Caco-2 (cell line): ENCODE measurements at regions not wholly inside any gene's neighbourhood (a gene's known extent, or its start where the extent isn't known, plus 50 kb on each side); places are given as distances from the start of the nearest gene placed in this dataset.

ENCODE experiments used
- BruUV-seq: library from RNA; stranded (reverse); fragments of 400-500 nt; replicated peaks from 2 replicates; lab custom pipeline; 2021; lab: Mats Ljungman, UMichigan
- CTCF ChIA-PET: fragments of 300-600 bp; sonication (Branson Sonifier 250); formaldehyde crosslinking; loops from one replicate; lab custom pipeline; 2022; ENCODE audit warnings: antibody characterized with exemption; lab: Charles Lee
- POLR2A ChIA-PET: fragments of 300-600 bp; sonication (Branson Sonifier 250); formaldehyde crosslinking; loops from one replicate; lab custom pipeline; 2022; ENCODE audit warnings: antibody characterized with exemption; lab: Charles Lee
- DNase-seq, 2 experiments: peaks; one replicate each; pipeline versions ENCODE4 v3.0.0 to v3.0.0-alpha.2; 2020 to 2022
- H3K27me3 ChIP-seq: replicated peaks from 2 replicates; pipeline ENCODE4 v1.6.0; 2011; ENCODE audit warnings: low read length; ENCODE audit not compliant: control insufficient read depth, insufficient read depth
- H3K36me3 ChIP-seq: 2 replicates; pipeline ENCODE4 v1.5.1; 2011; ENCODE audit warnings: low read length; ENCODE audit not compliant: control insufficient read depth, insufficient read depth
- H3K4me1 ChIP-seq: fragments of 250-450 bp; sonication (Bioruptor Pico); 2 replicates; pipeline ENCODE4 v1.5.1; 2020; ENCODE audit warnings: mild to moderate bottlenecking
- H3K4me3 ChIP-seq: 2 replicates; pipeline ENCODE4 v1.5.1; 2011; ENCODE audit warnings: low read depth, mild to moderate bottlenecking, control low read depth, low read length
- H3K9me3 ChIP-seq: fragments of 250-450 bp; sonication (Bioruptor Pico); 2 replicates; pipeline ENCODE4 v1.5.1; 2020; ENCODE audit warnings: mild to moderate bottlenecking, moderate library complexity
- H3K27ac Mint-ChIP-seq: one replicate; pipeline ENCODE4 v1.8.0; 2022; ENCODE audit warnings: mixed read lengths; ENCODE audit not compliant: unreplicated experiment
- H3K27me3 Mint-ChIP-seq: one replicate; pipeline ENCODE4 v1.8.0; 2022; ENCODE audit warnings: mixed read lengths; ENCODE audit not compliant: insufficient read depth, unreplicated experiment
- H3K36me3 Mint-ChIP-seq: one replicate; pipeline ENCODE4 v1.8.0; 2022; ENCODE audit warnings: mild to moderate bottlenecking, mixed read lengths; ENCODE audit not compliant: insufficient read depth, unreplicated experiment
- H3K4me1 Mint-ChIP-seq: one replicate; pipeline ENCODE4 v1.8.0; 2022; ENCODE audit warnings: low read depth, mixed read lengths; ENCODE audit not compliant: unreplicated experiment
- H3K4me3 Mint-ChIP-seq: one replicate; pipeline ENCODE4 v1.8.0; 2022; ENCODE audit warnings: mild to moderate bottlenecking, moderate library complexity, mixed read lengths; ENCODE audit not compliant: unreplicated experiment
- H3K9me3 Mint-ChIP-seq: one replicate; pipeline ENCODE4 v1.8.0; 2022; ENCODE audit warnings: mixed read lengths; ENCODE audit not compliant: unreplicated experiment
- intact Hi-C: fragments of 100-400 bp; cut with micrococcal nuclease; formaldehyde crosslinking; loops from one replicate; pipeline ENCODE4 v1.10.0; 2022; ENCODE audit not compliant: unreplicated experiment
- TF ChIP-seq, protein P1 (sequence below), 2 experiments: fragments of 200-600 bp in 1 of 2; IDR thresholded peaks; 1 replicate in 1 of 2; 2 replicates in 1 of 2; pipeline versions ENCODE4 v1.5.1 to v1.8.0; 2011 to 2022; ENCODE audit warnings: antibody characterized with exemption in 1 of 2, control low read depth in 1 of 2, inconsistent platforms in 1 of 2, low read depth in 1 of 2, low read length in 1 of 2, mild to moderate bottlenecking in 1 of 2, moderate library complexity in 1 of 2; ENCODE audit not compliant: insufficient read depth in 1 of 2, severe bottlenecking in 1 of 2, unreplicated experiment in 1 of 2

DNA sequence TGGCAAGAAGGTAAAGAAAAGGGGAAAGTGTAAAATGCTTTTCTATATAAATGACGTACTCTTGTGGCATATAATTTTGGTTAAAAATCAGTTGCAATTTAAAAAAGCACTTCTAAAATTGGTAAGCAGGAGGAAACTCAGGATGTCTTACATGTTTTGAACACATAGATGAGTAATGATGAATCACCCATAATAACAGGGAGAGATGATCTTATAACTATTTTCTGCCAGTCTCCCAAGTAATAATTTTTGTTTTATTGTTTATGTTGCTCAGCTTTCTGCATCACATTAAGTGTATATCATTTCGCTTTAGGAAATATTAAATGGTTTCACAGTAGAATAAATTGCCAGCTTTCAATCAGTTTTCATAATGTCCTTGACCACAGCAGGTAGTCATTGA, 1430.7 kb upstream of the PCDH20 start:
- no TSS peak for BruUV-seq
- H3K27me3 Mint-ChIP-seq = no peaks in the 10 kb centered on the region
- intact Hi-C loops = no loop called here
- DNase-seq = no peak
- Histone ChIP-seq H3K4me1 (no peaks in the 10 kb centered on the region), H3K27me3 (no peaks in the 10 kb centered on the region), H3K36me3 (no peaks in the 10 kb centered on the region), H3K4me3 (no peak overlapping the region), H3K9me3 (no peaks in the 10 kb centered on the region)
- POLR2A ChIA-PET = no interaction called here
- TF ChIP-seq, protein P1, sequence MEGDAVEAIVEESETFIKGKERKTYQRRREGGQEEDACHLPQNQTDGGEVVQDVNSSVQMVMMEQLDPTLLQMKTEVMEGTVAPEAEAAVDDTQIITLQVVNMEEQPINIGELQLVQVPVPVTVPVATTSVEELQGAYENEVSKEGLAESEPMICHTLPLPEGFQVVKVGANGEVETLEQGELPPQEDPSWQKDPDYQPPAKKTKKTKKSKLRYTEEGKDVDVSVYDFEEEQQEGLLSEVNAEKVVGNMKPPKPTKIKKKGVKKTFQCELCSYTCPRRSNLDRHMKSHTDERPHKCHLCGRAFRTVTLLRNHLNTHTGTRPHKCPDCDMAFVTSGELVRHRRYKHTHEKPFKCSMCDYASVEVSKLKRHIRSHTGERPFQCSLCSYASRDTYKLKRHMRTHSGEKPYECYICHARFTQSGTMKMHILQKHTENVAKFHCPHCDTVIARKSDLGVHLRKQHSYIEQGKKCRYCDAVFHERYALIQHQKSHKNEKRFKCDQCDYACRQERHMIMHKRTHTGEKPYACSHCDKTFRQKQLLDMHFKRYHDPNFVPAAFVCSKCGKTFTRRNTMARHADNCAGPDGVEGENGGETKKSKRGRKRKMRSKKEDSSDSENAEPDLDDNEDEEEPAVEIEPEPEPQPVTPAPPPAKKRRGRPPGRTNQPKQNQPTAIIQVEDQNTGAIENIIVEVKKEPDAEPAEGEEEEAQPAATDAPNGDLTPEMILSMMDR (IDR thresholded peaks at IDR 0.05; ENCODE audit: insufficient read depth in 1 of 2, low read depth in 1 of 2, low read length in 1 of 2, severe bottlenecking in 1 of 2, unreplicated experiment in 1 of 2) = no peak
- CTCF ChIA-PET = no interaction called here
- H3K4me3 Mint-ChIP-seq = no peak overlapping the region
- no peaks in the 10 kb centered on the region for H3K36me3 Mint-ChIP-seq
- no peak overlapping the region for H3K27ac Mint-ChIP-seq
- H3K4me1 Mint-ChIP-seq = no peaks in the 10 kb centered on the region
- no peaks in the 10 kb centered on the region for H3K9me3 Mint-ChIP-seq

DNA sequence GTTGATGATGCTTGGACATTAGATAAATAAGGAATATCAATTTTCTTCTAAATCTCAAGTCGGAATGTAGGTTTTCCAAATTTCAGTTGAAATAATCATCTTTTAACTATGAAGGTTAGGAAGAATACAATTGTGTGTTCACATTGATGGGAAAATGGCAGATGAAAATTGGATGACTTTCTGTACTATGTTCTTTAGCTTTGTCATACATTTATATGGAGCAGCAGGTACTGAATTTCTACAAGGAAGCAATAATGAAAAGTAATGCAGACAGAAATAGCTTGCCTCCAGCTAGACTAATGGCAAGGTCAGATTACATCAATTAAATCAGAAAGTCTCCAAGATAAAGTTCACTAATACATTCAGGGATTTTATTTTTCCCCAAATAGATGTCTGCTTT, 1423.7 kb upstream of the PCDH20 start:
- Histone ChIP-seq H3K4me3 (no peak overlapping the region), H3K4me1 (no peaks in the 10 kb centered on the region), H3K27me3 (no peaks in the 10 kb centered on the region), H3K36me3 (no peaks in the 10 kb centered on the region), H3K9me3 (no peaks in the 10 kb centered on the region; the same call in 1 of the 2 replicates)
- H3K36me3 Mint-ChIP-seq = no peaks in the 10 kb centered on the region
- DNase-seq = no peak
- no peak overlapping the region for H3K4me3 Mint-ChIP-seq
- POLR2A ChIA-PET = no interaction called here
- intact Hi-C loops = no loop called here
- TF ChIP-seq, protein P1 (IDR thresholded peaks at IDR 0.05; ENCODE audit: insufficient read depth in 1 of 2, low read depth in 1 of 2, low read length in 1 of 2, severe bottlenecking in 1 of 2, unreplicated experiment in 1 of 2) = no peak
- BruUV-seq = no TSS peak
- no peak overlapping the region for H3K27ac Mint-ChIP-seq
- H3K4me1 Mint-ChIP-seq = no peaks in the 10 kb centered on the region
- H3K9me3 Mint-ChIP-seq = no peaks in the 10 kb centered on the region
- CTCF ChIA-PET = no interaction called here
- no peaks in the 10 kb centered on the region for H3K27me3 Mint-ChIP-seq

DNA sequence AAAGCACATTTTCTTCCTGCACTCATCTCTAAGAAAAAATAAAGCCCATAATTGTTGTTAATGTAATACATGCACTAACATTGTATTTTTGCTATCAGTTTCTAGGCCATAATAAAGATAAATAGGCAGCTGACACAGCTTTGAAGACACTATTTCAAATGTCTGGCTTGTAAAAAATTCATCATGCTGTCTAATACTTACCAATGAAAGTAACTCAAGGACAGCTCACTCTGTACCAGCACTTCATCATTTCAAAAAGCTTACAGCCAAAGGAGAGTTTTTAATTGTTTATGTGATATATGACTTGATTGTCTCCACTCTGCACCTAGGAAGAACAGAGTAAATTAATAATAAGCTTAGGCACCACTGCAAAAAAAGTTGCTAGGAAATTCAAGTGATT, 1423.3 kb upstream of the PCDH20 start:
- H3K27ac Mint-ChIP-seq = no peak overlapping the region
- POLR2A ChIA-PET = no interaction called here
- H3K4me3 Mint-ChIP-seq = no peak overlapping the region
- CTCF ChIA-PET = no interaction called here
- no peaks in the 10 kb centered on the region for H3K27me3 Mint-ChIP-seq
- no peaks in the 10 kb centered on the region for H3K36me3 Mint-ChIP-seq
- H3K9me3 Mint-ChIP-seq = no peaks in the 10 kb centered on the region
- DNase-seq = no peak
- Histone ChIP-seq H3K4me3 (no peak overlapping the region), H3K9me3 (no peaks in the 10 kb centered on the region; the same call in 1 of the 2 replicates), H3K4me1 (no peaks in the 10 kb centered on the region), H3K36me3 (no peaks in the 10 kb centered on the region), H3K27me3 (no peaks in the 10 kb centered on the region)
- no TSS peak for BruUV-seq
- TF ChIP-seq, protein P1 (IDR thresholded peaks at IDR 0.05; ENCODE audit: insufficient read depth in 1 of 2, low read depth in 1 of 2, low read length in 1 of 2, severe bottlenecking in 1 of 2, unreplicated experiment in 1 of 2) = no peak
- no peaks in the 10 kb centered on the region for H3K4me1 Mint-ChIP-seq
- intact Hi-C loops = no loop called here
